ENCODE measurements at regions not wholly inside any gene's neighbourhood (a gene's known extent, or its start where the extent isn't known, plus 50 kb on each side); places are given as distances from the start of the nearest gene placed in this dataset.
"Not testable (repeated sequence)": the region's sequence is repeated elsewhere in the genome, so short reads cannot be mapped to it uniquely, and the experiment has no call there.

- DNase-seq (ENCODE audit: low read depth in 2 of 2), result not testable (repeated sequence)
These were observed 203.8 kb upstream of the ZNF519 start for GRCh38 chr18:14336017-14336416.

- not testable (repeated sequence) for DNase-seq (ENCODE audit: low read depth in 2 of 2)
These were observed 189.0 kb upstream of the ZNF519 start for GRCh38 chr18:14321217-14321616.

GRCh38 chr18:14301255-14301654 is 169.0 kb upstream of the ZNF519 start:
- not testable (repeated sequence) for DNase-seq (ENCODE audit: low read depth in 2 of 2)

GRCh38 chr18:14295081-14295480 is 162.8 kb upstream of the ZNF519 start:
- DNase-seq (ENCODE audit: low read depth in 2 of 2), result not testable (repeated sequence)

GRCh38 chr18:14285053-14285452 is 152.8 kb upstream of the ZNF519 start:
- no peak for DNase-seq (ENCODE audit: low read depth in 2 of 2)

- DNase-seq (ENCODE audit: low read depth in 2 of 2), result not testable (repeated sequence)
These were observed 143.2 kb upstream of the ZNF519 start for GRCh38 chr18:14275391-14275790.

GRCh38 chr18:14265637-14266410 is 133.6 kb upstream of the ZNF519 start:
- DNase-seq (ENCODE audit: low read depth in 2 of 2), result not testable (repeated sequence)

GRCh38 chr18:14262786-14263185 is 130.6 kb upstream of the ZNF519 start:
- DNase-seq (ENCODE audit: low read depth in 2 of 2), result not testable (repeated sequence)

GRCh38 chr18:14250084-14250677 is 117.9 kb upstream of the ZNF519 start:
- DNase-seq (ENCODE audit: low read depth in 2 of 2), result not testable (repeated sequence)

- not testable (repeated sequence) for DNase-seq (ENCODE audit: low read depth in 2 of 2)
These were observed 107.0 kb upstream of the ZNF519 start for GRCh38 chr18:14239224-14239623.

GRCh38 chr18:14236356-14237048 is 104.3 kb upstream of the ZNF519 start:
- not testable (repeated sequence) for DNase-seq (ENCODE audit: low read depth in 2 of 2)

- DNase-seq (ENCODE audit: low read depth in 2 of 2), result not testable (repeated sequence)
These were observed 93.0 kb upstream of the ZNF519 start for GRCh38 chr18:14225286-14225679.

- DNase-seq (ENCODE audit: low read depth in 2 of 2), result not testable (repeated sequence)
These were observed 92.5 kb upstream of the ZNF519 start for GRCh38 chr18:14224551-14225285.

- not testable (repeated sequence) for DNase-seq (ENCODE audit: low read depth in 2 of 2)
These were observed 91.7 kb upstream of the ZNF519 start for GRCh38 chr18:14223919-14224318.

GRCh38 chr18:14223231-14223822 is 91.1 kb upstream of the ZNF519 start:
- DNase-seq (ENCODE audit: low read depth in 2 of 2), result not testable (repeated sequence)

- DNase-seq (ENCODE audit: low read depth in 2 of 2), result not testable (repeated sequence)
These were observed 90.4 kb upstream of the ZNF519 start for GRCh38 chr18:14222354-14223221.

GRCh38 chr18:14221689-14222088 is 89.5 kb upstream of the ZNF519 start:
- no peak for DNase-seq (ENCODE audit: low read depth in 2 of 2)

- DNase-seq (ENCODE audit: low read depth in 2 of 2), result not testable (repeated sequence)
These were observed 83.7 kb upstream of the ZNF519 start for GRCh38 chr18:14215952-14216351.

GRCh38 chr18:14203424-14203823 is 71.2 kb upstream of the ZNF519 start:
- DNase-seq (ENCODE audit: low read depth in 2 of 2), result not testable (repeated sequence)

GRCh38 chr18:14190776-14191442 is 58.7 kb upstream of the ZNF519 start:
- DNase-seq (ENCODE audit: low read depth in 2 of 2), result not testable (repeated sequence)

Measured in activated CD8-positive, alpha-beta memory T cell treated with anti-CD3 and anti-CD28 coated beads for 4 hours (primary cell).